Keratinocyte (primary cell): ENCODE measurements at regions not wholly inside any gene's neighbourhood (a gene's known extent, or its start where the extent isn't known, plus 50 kb on each side); places are given as distances from the start of the nearest gene placed in this dataset.

ENCODE experiments used
- DNase-seq: peaks from one replicate; pipeline ENCODE4 v3.0.0-alpha.2; 2011; ENCODE audit warnings: low read depth, missing footprints, low spot score
- FAIRE-seq: peaks from 2 replicates; lab custom pipeline; 2011; peaks lifted over from hg19 to GRCh38; lab: Jason Lieb, UNC
- H2AFZ ChIP-seq: 2 replicates; pipeline ENCODE4 v1.6.0; 2012; ENCODE audit warnings: low read length, control low read depth, inconsistent platforms; ENCODE audit not compliant: control insufficient read depth
- H3K27ac ChIP-seq: 2 replicates; pipeline ENCODE4 v1.5.1; 2011; ENCODE audit warnings: low read length; ENCODE audit not compliant: control insufficient read depth, insufficient read depth
- H3K27me3 ChIP-seq: 3 replicates; pipeline ENCODE4 v1.6.0; 2011; ENCODE audit warnings: low read length; ENCODE audit not compliant: control insufficient read depth, insufficient read depth; ENCODE audit errors: extremely low read depth
- H3K36me3 ChIP-seq, 2 experiments: 2 replicates in 1 of 2; 3 replicates in 1 of 2; pipeline ENCODE4 v1.5.1; 2011; ENCODE audit warnings: low read length in 2 of 2, mild to moderate bottlenecking in 1 of 2; ENCODE audit not compliant: control insufficient read depth in 2 of 2, insufficient read depth in 2 of 2; ENCODE audit errors: extremely low read depth in 1 of 2
- H3K4me1 ChIP-seq: 3 replicates; pipeline ENCODE4 v1.5.1; 2011; ENCODE audit warnings: low read length; ENCODE audit not compliant: control insufficient read depth, insufficient read depth; ENCODE audit errors: extremely low read depth
- H3K4me2 ChIP-seq: 3 replicates; pipeline ENCODE4 v1.6.0; 2011; ENCODE audit warnings: low read depth, low read length; ENCODE audit not compliant: control insufficient read depth, insufficient read depth; ENCODE audit errors: extremely low read depth
- H3K4me3 ChIP-seq, 3 experiments: fragments of 200-600 bp in 1 of 3; sonication (generic) in 1 of 3; 2 replicates in 2 of 3; 3 replicates in 1 of 3; pipeline ENCODE4 v1.5.1; 2011 to 2016; ENCODE audit warnings: low read length in 3 of 3, mild to moderate bottlenecking in 3 of 3, control low read depth in 2 of 3, inconsistent platforms in 1 of 3, low read depth in 1 of 3, mixed read lengths in 1 of 3, mixed run types in 1 of 3, moderate library complexity in 1 of 3; ENCODE audit not compliant: control insufficient read depth in 2 of 3, insufficient read depth in 2 of 3; ENCODE audit errors: extremely low read depth in 1 of 3
- H3K79me2 ChIP-seq: 2 replicates; pipeline ENCODE4 v1.6.0; 2012; ENCODE audit warnings: low read length; ENCODE audit not compliant: control insufficient read depth, insufficient read depth
- H3K9ac ChIP-seq: 3 replicates; pipeline ENCODE4 v1.6.0; 2011; ENCODE audit warnings: low read length; ENCODE audit not compliant: control insufficient read depth, insufficient read depth; ENCODE audit errors: extremely low read depth
- H3K9me1 ChIP-seq: 3 replicates; pipeline ENCODE4 v1.6.0; 2011; ENCODE audit warnings: low read length; ENCODE audit not compliant: control insufficient read depth, insufficient read depth; ENCODE audit errors: extremely low read depth
- H3K9me3 ChIP-seq: 2 replicates; pipeline ENCODE4 v1.5.1; 2012; ENCODE audit warnings: low read depth, low read length; ENCODE audit not compliant: control insufficient read depth
- H4K20me1 ChIP-seq: 3 replicates; pipeline ENCODE4 v1.6.0; 2011; ENCODE audit warnings: low read length; ENCODE audit not compliant: control insufficient read depth, insufficient read depth; ENCODE audit errors: extremely low read depth
- CTCF ChIP-seq, 3 experiments: IDR thresholded peaks in 1 of 3; conservative IDR thresholded peaks in 1 of 3; optimal IDR thresholded peaks in 1 of 3; 2 replicates in 2 of 3; 3 replicates in 1 of 3; pipeline versions ENCODE3 to v1.5.1; 2011; ENCODE audit warnings: low read length in 3 of 3, mild to moderate bottlenecking in 3 of 3, moderate library complexity in 2 of 3, control low read depth in 1 of 3, inconsistent platforms in 1 of 3; ENCODE audit not compliant: insufficient read depth in 2 of 3; ENCODE audit errors: extremely low read depth in 1 of 3
- EZH2 ChIP-seq: IDR thresholded peaks from one replicate; pipeline ENCODE4 v1.6.1; 2012; ENCODE audit warnings: inconsistent platforms, mild to moderate bottlenecking, low read length, moderate library complexity
- dilution Hi-C: fragments of 300-500 bp; cut with MboI; formaldehyde crosslinking; loops from one replicate; pipeline ENCODE4 v1.7.0; 2020; ENCODE audit warnings: low sequenced_read_pairs; ENCODE audit not compliant: extremely low pct_ligation_motif_present

- Histone ChIP-seq H3K4me1 (no peaks in the 10 kb centered on the region), H4K20me1 (no peaks in the 10 kb centered on the region), H3K9me3 (no peaks in the 10 kb centered on the region), H3K36me3 (no peaks in the 10 kb centered on the region), H3K9me1 (no peaks in the 10 kb centered on the region), H3K27me3 (no peaks in the 10 kb centered on the region), H2AFZ (no peak overlapping the region), H3K79me2 (no peaks in the 10 kb centered on the region), H3K27ac (no peak overlapping the region), H3K4me2 (no peak overlapping the region), H3K4me3 (no peak overlapping the region), H3K9ac (no peak overlapping the region)
- dilution Hi-C loops, result no loop called here
- no peak for DNase-seq
- TF ChIP-seq CTCF (optimal IDR thresholded peaks at IDR 0.05 in 1 of 3, IDR thresholded peaks at IDR 0.05 in 1 of 3, conservative IDR thresholded peaks at IDR 0.05 in 1 of 3; ENCODE audit: extremely low read depth in 1 of 3, insufficient read depth in 2 of 3, low read length in 3 of 3), result no peak
- TF ChIP-seq EZH2, result no peak
- no peak for FAIRE-seq
These were observed 78.7 kb upstream of the ABI1 start for GRCh38 chr10:26939290-26939961.

GRCh38 chr10:26938578-26938977, 77.8 kb upstream of the ABI1 start:
- Histone ChIP-seq H3K4me3 (no peak overlapping the region), H4K20me1 (no peaks in the 10 kb centered on the region), H3K36me3 (no peaks in the 10 kb centered on the region), H3K27me3 (no peaks in the 10 kb centered on the region), H2AFZ (no peak overlapping the region), H3K27ac (no peak overlapping the region), H3K79me2 (no peaks in the 10 kb centered on the region), H3K9me3 (no peaks in the 10 kb centered on the region), H3K4me1 (no peaks in the 10 kb centered on the region), H3K4me2 (no peak overlapping the region), H3K9ac (no peak overlapping the region), H3K9me1 (no peaks in the 10 kb centered on the region)
- DNase-seq, result no peak
- dilution Hi-C loops, result no loop called here
- TF ChIP-seq EZH2 (no peak), CTCF (optimal IDR thresholded peaks at IDR 0.05 in 1 of 3, IDR thresholded peaks at IDR 0.05 in 1 of 3, conservative IDR thresholded peaks at IDR 0.05 in 1 of 3; ENCODE audit: extremely low read depth in 1 of 3, insufficient read depth in 2 of 3, low read length in 3 of 3) (no peak)
- no peak for FAIRE-seq
